ENCODE measurements at regions not wholly inside any gene's neighbourhood (a gene's known extent, or its start where the extent isn't known, plus 50 kb on each side); places are given as distances from the start of the nearest gene placed in this dataset.

DNA sequence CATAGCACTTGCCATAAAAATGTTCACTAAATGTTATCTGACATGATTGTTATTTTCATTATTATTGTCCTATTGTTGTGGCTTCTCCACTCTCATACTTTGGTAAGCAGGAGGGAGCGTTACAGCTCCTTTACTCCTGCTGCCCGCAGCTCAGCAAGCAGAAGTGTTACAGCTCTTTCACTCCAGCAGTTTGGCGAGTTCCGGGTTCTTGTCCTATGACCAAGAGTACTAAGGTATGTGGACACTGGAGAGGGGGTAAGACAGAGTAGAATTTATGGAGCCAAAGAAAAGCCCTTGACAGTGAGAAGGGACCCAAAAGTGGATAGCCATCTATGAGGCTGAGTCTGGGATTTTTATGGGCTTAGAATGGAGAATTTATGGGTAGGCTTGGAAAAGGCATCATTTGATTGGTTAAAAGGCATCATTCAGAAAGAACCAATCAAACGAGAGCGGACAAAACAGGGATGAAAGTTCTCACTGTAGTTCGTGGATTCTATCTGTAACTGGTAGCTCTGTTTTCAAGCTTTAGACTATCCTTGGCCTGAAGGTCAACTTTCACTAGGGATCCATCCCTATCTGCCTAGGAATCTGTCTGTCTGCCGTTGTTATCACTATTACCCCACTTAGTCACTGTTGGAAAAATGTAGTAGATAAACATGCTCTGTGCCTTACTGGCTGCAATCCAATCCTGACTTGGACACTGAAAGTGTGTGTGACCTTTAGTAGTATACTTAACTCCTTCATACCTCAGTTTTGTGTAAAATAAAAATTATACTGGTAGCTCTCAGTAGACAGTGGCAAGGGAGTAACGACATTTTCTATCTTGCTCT lies 545.6 kb upstream of the LCORL start:
- BruUV-seq (replicated peaks): no TSS peak
- Histone ChIP-seq H3K36me3 (ENCODE audit: insufficient read depth, low read length, poor library complexity, severe bottlenecking) (no peaks in the 10 kb centered on the region), H3K27me3 (replicated peaks; ENCODE audit: insufficient read depth, low read depth, low read length, poor library complexity) (no peaks in the 10 kb centered on the region), H3K4me1 (ENCODE audit: insufficient read depth, low read length, poor library complexity, severe bottlenecking) (no peaks in the 10 kb centered on the region), H3K9me3 (ENCODE audit: low read depth, low read length, poor library complexity, severe bottlenecking) (no peaks in the 10 kb centered on the region), H3K27ac (ENCODE audit: low read depth, low read length, poor library complexity, severe bottlenecking) (no peak overlapping the region), H3K4me3 (ENCODE audit: low read depth, low read length, poor library complexity, severe bottlenecking) (no peak overlapping the region)
- CTCF ChIA-PET: no interaction called here
- intact Hi-C loops (cut with micrococcal nuclease; ENCODE audit: unreplicated experiment): no loop called here
- no peak for DNase-seq (ENCODE audit: low spot score)
- TF ChIP-seq EZH2 (IDR thresholded peaks at IDR 0.05; ENCODE audit: borderline replicate concordance, low read depth, low read length, poor library complexity, severe bottlenecking): no peak
- TF ChIP-seq, protein P1, sequence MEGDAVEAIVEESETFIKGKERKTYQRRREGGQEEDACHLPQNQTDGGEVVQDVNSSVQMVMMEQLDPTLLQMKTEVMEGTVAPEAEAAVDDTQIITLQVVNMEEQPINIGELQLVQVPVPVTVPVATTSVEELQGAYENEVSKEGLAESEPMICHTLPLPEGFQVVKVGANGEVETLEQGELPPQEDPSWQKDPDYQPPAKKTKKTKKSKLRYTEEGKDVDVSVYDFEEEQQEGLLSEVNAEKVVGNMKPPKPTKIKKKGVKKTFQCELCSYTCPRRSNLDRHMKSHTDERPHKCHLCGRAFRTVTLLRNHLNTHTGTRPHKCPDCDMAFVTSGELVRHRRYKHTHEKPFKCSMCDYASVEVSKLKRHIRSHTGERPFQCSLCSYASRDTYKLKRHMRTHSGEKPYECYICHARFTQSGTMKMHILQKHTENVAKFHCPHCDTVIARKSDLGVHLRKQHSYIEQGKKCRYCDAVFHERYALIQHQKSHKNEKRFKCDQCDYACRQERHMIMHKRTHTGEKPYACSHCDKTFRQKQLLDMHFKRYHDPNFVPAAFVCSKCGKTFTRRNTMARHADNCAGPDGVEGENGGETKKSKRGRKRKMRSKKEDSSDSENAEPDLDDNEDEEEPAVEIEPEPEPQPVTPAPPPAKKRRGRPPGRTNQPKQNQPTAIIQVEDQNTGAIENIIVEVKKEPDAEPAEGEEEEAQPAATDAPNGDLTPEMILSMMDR (conservative IDR thresholded peaks at IDR 0.05; ENCODE audit: low read depth, low read length): no peak
- POLR2A ChIA-PET (ENCODE audit: low non-redundant PET): no interaction called here

DNA sequence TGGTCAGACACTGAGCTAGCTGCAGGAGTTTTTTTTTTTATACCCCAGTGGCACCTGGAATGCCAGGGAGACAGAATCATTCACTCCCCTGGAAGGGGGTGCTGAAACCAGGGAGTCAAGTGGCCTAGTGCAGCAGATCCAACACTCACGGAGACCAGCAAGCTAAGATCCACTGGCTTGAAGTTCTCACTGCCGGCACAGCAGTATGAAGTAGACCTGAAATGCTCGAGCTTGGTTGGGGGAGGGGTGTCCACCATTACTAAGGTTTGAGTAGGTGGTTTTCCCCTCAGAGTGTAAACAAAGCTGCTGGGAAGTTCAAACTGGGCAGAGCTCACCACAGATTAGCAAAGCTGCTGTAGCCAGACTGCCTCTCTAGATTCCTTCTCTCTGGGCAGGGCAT lies 537.9 kb upstream of the LCORL start:
- no peak for DNase-seq (ENCODE audit: low spot score)
- Histone ChIP-seq H3K36me3 (ENCODE audit: insufficient read depth, low read length, poor library complexity, severe bottlenecking) (no peaks in the 10 kb centered on the region), H3K4me3 (ENCODE audit: low read depth, low read length, poor library complexity, severe bottlenecking) (no peak overlapping the region), H3K27ac (ENCODE audit: low read depth, low read length, poor library complexity, severe bottlenecking) (no peak overlapping the region), H3K9me3 (ENCODE audit: low read depth, low read length, poor library complexity, severe bottlenecking) (no peaks in the 10 kb centered on the region), H3K27me3 (replicated peaks; ENCODE audit: insufficient read depth, low read depth, low read length, poor library complexity) (no peaks in the 10 kb centered on the region), H3K4me1 (ENCODE audit: insufficient read depth, low read length, poor library complexity, severe bottlenecking) (no peaks in the 10 kb centered on the region)
- ChIA-PET POLR2A (ENCODE audit: low non-redundant PET) (no interaction called here), CTCF (no interaction called here)
- TF ChIP-seq, protein P1 (conservative IDR thresholded peaks at IDR 0.05; ENCODE audit: low read depth, low read length): no peak
- no peak for TF ChIP-seq EZH2 (IDR thresholded peaks at IDR 0.05; ENCODE audit: borderline replicate concordance, low read depth, low read length, poor library complexity, severe bottlenecking)
- no TSS peak for BruUV-seq (replicated peaks)
- intact Hi-C loops (cut with micrococcal nuclease; ENCODE audit: unreplicated experiment): no loop called here

DNA sequence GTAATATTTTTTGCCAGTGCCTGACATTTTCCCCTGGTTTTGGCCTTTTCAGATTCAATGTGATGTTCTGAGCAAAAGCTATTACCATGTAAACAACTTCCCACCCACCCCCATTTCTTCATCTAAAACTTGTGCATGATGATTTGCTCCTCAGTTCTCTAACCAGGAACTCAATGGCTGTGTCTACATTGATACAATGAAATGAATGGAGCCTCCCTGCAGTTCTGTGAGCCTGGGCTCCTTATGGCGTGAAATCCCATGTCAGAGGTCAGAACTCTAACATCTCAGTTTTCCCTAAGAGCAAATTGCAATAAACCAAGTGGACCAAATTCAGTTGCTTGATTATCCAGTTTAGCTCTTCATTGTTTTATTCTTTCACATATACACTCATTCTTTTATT lies 534.8 kb upstream of the LCORL start:
- no peak for DNase-seq (ENCODE audit: low spot score)
- Histone ChIP-seq H3K9me3 (ENCODE audit: low read depth, low read length, poor library complexity, severe bottlenecking) (no peaks in the 10 kb centered on the region), H3K4me1 (ENCODE audit: insufficient read depth, low read length, poor library complexity, severe bottlenecking) (no peaks in the 10 kb centered on the region), H3K27ac (ENCODE audit: low read depth, low read length, poor library complexity, severe bottlenecking) (no peak overlapping the region), H3K27me3 (replicated peaks; ENCODE audit: insufficient read depth, low read depth, low read length, poor library complexity) (no peaks in the 10 kb centered on the region), H3K36me3 (ENCODE audit: insufficient read depth, low read length, poor library complexity, severe bottlenecking) (no peaks in the 10 kb centered on the region), H3K4me3 (ENCODE audit: low read depth, low read length, poor library complexity, severe bottlenecking) (no peak overlapping the region)
- ChIA-PET POLR2A (ENCODE audit: low non-redundant PET) (no interaction called here), CTCF (no interaction called here)
- TF ChIP-seq, protein P1 (conservative IDR thresholded peaks at IDR 0.05; ENCODE audit: low read depth, low read length): no peak
- no peak for TF ChIP-seq EZH2 (IDR thresholded peaks at IDR 0.05; ENCODE audit: borderline replicate concordance, low read depth, low read length, poor library complexity, severe bottlenecking)
- no TSS peak for BruUV-seq (replicated peaks)
- intact Hi-C loops (cut with micrococcal nuclease; ENCODE audit: unreplicated experiment): no loop called here
